GM12891 (cell line): ENCODE measurements at regions not wholly inside any gene's neighbourhood (a gene's known extent, or its start where the extent isn't known, plus 50 kb on each side); places are given as distances from the start of the nearest gene placed in this dataset.

Source experiments
- DNase-seq: peaks from one replicate; pipeline ENCODE4 v3.0.0; 2011; ENCODE audit warnings: low spot score; ENCODE audit not compliant: insufficient read length
- FAIRE-seq: peaks from 2 replicates; lab custom pipeline; 2011; peaks lifted over from hg19 to GRCh38; lab: Jason Lieb, UNC
- PAX5 ChIP-seq: IDR thresholded peaks from 2 replicates; pipeline ENCODE4 v1.6.1; 2011; ENCODE audit warnings: low read length, moderate library complexity, mild to moderate bottlenecking; ENCODE audit not compliant: insufficient read depth, severe bottlenecking
- POLR2A ChIP-seq: IDR thresholded peaks from 2 replicates; pipeline ENCODE4 v1.6.1; 2011; ENCODE audit warnings: low read depth, low read length, control low read depth
- POLR2AphosphoS5 ChIP-seq: IDR thresholded peaks from 2 replicates; pipeline ENCODE4 v1.6.1; 2011; ENCODE audit warnings: low read depth, low read length, control low read depth
- POU2F2 ChIP-seq: IDR thresholded peaks from 2 replicates; pipeline ENCODE4 v1.6.1; 2011; ENCODE audit warnings: low read depth, mild to moderate bottlenecking, control low read depth, low read length, moderate library complexity
- SPI1 ChIP-seq: IDR thresholded peaks from 2 replicates; pipeline ENCODE4 v1.6.1; 2011; ENCODE audit warnings: low read depth, low read length, control low read depth
- TAF1 ChIP-seq: IDR thresholded peaks from 2 replicates; pipeline ENCODE4 v1.6.1; 2011; ENCODE audit warnings: low read depth, low read length, control low read depth

- TF ChIP-seq POU2F2 (no peak), POLR2AphosphoS5 (no peak), POLR2A (no peak), SPI1 (no peak), TAF1 (no peak), PAX5 (no peak)
- no peak for DNase-seq
- no peak for FAIRE-seq
These were observed 206.0 kb upstream of the WWC1 start for GRCh38 chr5:168085261-168086031.

- TF ChIP-seq TAF1: no peak
- TF ChIP-seq PAX5: no peak
- TF ChIP-seq POLR2A: no peak
- no peak for TF ChIP-seq POU2F2
- no peak for TF ChIP-seq POLR2AphosphoS5
- FAIRE-seq (no peak), DNase-seq (no peak)
These were observed 205.3 kb upstream of the WWC1 start for GRCh38 chr5:168086104-168086610.

GRCh38 chr5:168086746-168087145, 204.7 kb upstream of the WWC1 start:
- DNase-seq: no peak
- TF ChIP-seq POLR2A (no peak), POLR2AphosphoS5 (no peak), TAF1 (no peak)
- no peak for FAIRE-seq

- FAIRE-seq (no peak), DNase-seq (no peak)
- TF ChIP-seq POLR2A: no peak
- no peak for TF ChIP-seq POLR2AphosphoS5
- TF ChIP-seq TAF1: no peak
- no peak for TF ChIP-seq PAX5
These were observed 202.9 kb upstream of the WWC1 start for GRCh38 chr5:168088410-168089173.

GRCh38 chr5:168089201-168089887, 202.1 kb upstream of the WWC1 start:
- FAIRE-seq: no peak
- TF ChIP-seq POLR2A: no peak

GRCh38 chr5:168092209-168093185, 198.9 kb upstream of the WWC1 start:
- TF ChIP-seq POLR2AphosphoS5 (no peak), TAF1 (no peak), POU2F2 (no peak), SPI1 (no peak), PAX5 (no peak), POLR2A (no peak)
- DNase-seq (no peak), FAIRE-seq (no peak)

More at GRCh38 chr5:168089201-168089887, 202.1 kb upstream of the WWC1 start:
- no peak for DNase-seq

- no peak for DNase-seq
- TF ChIP-seq POLR2A (no peak), TAF1 (no peak), POLR2AphosphoS5 (no peak), PAX5 (no peak), SPI1 (no peak), POU2F2 (no peak)
- no peak for FAIRE-seq
These were observed 198.1 kb upstream of the WWC1 start for GRCh38 chr5:168093200-168093910.

GRCh38 chr5:168096525-168096924, 194.9 kb upstream of the WWC1 start:
- no peak for DNase-seq
- no peak for TF ChIP-seq PAX5
- TF ChIP-seq TAF1: no peak
- no peak for TF ChIP-seq POLR2AphosphoS5
- no peak for TF ChIP-seq POU2F2
- TF ChIP-seq SPI1: no peak
- TF ChIP-seq POLR2A: no peak
- FAIRE-seq: no peak

- TF ChIP-seq POLR2AphosphoS5: no peak
- TF ChIP-seq TAF1: no peak
- no peak for TF ChIP-seq POU2F2
- TF ChIP-seq POLR2A: no peak
- no peak for TF ChIP-seq SPI1
- TF ChIP-seq PAX5: no peak
- no peak for FAIRE-seq
- DNase-seq: no peak
These were observed 193.4 kb upstream of the WWC1 start for GRCh38 chr5:168097876-168098653.
